ENCODE measurements at regions not wholly inside any gene's neighbourhood (a gene's known extent, or its start where the extent isn't known, plus 50 kb on each side); places are given as distances from the start of the nearest gene placed in this dataset.

DNA sequence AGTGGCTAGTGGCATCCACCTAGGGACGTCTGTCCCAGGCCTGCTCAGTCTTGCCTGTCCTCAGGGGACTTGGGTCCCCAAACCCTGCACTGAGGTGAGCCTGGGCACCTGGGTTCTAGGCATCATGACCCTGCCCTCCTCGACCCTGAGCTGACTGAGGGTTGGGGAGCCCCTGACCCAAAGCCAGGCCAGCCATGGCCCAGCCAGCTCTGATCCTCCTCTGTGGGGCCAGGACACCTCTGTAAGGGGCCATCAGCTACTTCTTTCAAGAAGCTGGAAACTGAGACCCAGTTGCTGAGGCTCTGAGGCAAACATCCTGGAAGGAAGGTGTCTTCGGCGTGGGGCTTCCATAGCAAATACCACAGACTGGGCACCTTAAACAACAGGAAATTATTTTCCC lies 329.3 kb downstream of the QKI start (continued):
- TF ChIP-seq, protein P1, sequence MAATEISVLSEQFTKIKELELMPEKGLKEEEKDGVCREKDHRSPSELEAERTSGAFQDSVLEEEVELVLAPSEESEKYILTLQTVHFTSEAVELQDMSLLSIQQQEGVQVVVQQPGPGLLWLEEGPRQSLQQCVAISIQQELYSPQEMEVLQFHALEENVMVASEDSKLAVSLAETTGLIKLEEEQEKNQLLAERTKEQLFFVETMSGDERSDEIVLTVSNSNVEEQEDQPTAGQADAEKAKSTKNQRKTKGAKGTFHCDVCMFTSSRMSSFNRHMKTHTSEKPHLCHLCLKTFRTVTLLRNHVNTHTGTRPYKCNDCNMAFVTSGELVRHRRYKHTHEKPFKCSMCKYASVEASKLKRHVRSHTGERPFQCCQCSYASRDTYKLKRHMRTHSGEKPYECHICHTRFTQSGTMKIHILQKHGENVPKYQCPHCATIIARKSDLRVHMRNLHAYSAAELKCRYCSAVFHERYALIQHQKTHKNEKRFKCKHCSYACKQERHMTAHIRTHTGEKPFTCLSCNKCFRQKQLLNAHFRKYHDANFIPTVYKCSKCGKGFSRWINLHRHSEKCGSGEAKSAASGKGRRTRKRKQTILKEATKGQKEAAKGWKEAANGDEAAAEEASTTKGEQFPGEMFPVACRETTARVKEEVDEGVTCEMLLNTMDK (IDR thresholded peaks at IDR 0.05; ENCODE audit: borderline replicate concordance, insufficient read depth, low read depth, low read length, poor library complexity, severe bottlenecking): no peak
- TF ChIP-seq, protein P2, sequence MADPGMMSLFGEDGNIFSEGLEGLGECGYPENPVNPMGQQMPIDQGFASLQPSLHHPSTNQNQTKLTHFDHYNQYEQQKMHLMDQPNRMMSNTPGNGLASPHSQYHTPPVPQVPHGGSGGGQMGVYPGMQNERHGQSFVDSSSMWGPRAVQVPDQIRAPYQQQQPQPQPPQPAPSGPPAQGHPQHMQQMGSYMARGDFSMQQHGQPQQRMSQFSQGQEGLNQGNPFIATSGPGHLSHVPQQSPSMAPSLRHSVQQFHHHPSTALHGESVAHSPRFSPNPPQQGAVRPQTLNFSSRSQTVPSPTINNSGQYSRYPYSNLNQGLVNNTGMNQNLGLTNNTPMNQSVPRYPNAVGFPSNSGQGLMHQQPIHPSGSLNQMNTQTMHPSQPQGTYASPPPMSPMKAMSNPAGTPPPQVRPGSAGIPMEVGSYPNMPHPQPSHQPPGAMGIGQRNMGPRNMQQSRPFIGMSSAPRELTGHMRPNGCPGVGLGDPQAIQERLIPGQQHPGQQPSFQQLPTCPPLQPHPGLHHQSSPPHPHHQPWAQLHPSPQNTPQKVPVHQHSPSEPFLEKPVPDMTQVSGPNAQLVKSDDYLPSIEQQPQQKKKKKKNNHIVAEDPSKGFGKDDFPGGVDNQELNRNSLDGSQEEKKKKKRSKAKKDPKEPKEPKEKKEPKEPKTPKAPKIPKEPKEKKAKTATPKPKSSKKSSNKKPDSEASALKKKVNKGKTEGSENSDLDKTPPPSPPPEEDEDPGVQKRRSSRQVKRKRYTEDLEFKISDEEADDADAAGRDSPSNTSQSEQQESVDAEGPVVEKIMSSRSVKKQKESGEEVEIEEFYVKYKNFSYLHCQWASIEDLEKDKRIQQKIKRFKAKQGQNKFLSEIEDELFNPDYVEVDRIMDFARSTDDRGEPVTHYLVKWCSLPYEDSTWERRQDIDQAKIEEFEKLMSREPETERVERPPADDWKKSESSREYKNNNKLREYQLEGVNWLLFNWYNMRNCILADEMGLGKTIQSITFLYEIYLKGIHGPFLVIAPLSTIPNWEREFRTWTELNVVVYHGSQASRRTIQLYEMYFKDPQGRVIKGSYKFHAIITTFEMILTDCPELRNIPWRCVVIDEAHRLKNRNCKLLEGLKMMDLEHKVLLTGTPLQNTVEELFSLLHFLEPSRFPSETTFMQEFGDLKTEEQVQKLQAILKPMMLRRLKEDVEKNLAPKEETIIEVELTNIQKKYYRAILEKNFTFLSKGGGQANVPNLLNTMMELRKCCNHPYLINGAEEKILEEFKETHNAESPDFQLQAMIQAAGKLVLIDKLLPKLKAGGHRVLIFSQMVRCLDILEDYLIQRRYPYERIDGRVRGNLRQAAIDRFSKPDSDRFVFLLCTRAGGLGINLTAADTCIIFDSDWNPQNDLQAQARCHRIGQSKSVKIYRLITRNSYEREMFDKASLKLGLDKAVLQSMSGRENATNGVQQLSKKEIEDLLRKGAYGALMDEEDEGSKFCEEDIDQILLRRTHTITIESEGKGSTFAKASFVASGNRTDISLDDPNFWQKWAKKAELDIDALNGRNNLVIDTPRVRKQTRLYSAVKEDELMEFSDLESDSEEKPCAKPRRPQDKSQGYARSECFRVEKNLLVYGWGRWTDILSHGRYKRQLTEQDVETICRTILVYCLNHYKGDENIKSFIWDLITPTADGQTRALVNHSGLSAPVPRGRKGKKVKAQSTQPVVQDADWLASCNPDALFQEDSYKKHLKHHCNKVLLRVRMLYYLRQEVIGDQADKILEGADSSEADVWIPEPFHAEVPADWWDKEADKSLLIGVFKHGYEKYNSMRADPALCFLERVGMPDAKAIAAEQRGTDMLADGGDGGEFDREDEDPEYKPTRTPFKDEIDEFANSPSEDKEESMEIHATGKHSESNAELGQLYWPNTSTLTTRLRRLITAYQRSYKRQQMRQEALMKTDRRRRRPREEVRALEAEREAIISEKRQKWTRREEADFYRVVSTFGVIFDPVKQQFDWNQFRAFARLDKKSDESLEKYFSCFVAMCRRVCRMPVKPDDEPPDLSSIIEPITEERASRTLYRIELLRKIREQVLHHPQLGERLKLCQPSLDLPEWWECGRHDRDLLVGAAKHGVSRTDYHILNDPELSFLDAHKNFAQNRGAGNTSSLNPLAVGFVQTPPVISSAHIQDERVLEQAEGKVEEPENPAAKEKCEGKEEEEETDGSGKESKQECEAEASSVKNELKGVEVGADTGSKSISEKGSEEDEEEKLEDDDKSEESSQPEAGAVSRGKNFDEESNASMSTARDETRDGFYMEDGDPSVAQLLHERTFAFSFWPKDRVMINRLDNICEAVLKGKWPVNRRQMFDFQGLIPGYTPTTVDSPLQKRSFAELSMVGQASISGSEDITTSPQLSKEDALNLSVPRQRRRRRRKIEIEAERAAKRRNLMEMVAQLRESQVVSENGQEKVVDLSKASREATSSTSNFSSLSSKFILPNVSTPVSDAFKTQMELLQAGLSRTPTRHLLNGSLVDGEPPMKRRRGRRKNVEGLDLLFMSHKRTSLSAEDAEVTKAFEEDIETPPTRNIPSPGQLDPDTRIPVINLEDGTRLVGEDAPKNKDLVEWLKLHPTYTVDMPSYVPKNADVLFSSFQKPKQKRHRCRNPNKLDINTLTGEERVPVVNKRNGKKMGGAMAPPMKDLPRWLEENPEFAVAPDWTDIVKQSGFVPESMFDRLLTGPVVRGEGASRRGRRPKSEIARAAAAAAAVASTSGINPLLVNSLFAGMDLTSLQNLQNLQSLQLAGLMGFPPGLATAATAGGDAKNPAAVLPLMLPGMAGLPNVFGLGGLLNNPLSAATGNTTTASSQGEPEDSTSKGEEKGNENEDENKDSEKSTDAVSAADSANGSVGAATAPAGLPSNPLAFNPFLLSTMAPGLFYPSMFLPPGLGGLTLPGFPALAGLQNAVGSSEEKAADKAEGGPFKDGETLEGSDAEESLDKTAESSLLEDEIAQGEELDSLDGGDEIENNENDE (IDR thresholded peaks at IDR 0.05; ENCODE audit: low read depth, low read length): no peak
- TF ChIP-seq, protein P3, sequence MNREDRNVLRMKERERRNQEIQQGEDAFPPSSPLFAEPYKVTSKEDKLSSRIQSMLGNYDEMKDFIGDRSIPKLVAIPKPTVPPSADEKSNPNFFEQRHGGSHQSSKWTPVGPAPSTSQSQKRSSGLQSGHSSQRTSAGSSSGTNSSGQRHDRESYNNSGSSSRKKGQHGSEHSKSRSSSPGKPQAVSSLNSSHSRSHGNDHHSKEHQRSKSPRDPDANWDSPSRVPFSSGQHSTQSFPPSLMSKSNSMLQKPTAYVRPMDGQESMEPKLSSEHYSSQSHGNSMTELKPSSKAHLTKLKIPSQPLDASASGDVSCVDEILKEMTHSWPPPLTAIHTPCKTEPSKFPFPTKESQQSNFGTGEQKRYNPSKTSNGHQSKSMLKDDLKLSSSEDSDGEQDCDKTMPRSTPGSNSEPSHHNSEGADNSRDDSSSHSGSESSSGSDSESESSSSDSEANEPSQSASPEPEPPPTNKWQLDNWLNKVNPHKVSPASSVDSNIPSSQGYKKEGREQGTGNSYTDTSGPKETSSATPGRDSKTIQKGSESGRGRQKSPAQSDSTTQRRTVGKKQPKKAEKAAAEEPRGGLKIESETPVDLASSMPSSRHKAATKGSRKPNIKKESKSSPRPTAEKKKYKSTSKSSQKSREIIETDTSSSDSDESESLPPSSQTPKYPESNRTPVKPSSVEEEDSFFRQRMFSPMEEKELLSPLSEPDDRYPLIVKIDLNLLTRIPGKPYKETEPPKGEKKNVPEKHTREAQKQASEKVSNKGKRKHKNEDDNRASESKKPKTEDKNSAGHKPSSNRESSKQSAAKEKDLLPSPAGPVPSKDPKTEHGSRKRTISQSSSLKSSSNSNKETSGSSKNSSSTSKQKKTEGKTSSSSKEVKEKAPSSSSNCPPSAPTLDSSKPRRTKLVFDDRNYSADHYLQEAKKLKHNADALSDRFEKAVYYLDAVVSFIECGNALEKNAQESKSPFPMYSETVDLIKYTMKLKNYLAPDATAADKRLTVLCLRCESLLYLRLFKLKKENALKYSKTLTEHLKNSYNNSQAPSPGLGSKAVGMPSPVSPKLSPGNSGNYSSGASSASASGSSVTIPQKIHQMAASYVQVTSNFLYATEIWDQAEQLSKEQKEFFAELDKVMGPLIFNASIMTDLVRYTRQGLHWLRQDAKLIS (CRISPR knock-in tag; IDR thresholded peaks at IDR 0.05): no peak
- TF ChIP-seq HDAC1 (IDR thresholded peaks at IDR 0.05): no peak
- TF ChIP-seq, protein P4, sequence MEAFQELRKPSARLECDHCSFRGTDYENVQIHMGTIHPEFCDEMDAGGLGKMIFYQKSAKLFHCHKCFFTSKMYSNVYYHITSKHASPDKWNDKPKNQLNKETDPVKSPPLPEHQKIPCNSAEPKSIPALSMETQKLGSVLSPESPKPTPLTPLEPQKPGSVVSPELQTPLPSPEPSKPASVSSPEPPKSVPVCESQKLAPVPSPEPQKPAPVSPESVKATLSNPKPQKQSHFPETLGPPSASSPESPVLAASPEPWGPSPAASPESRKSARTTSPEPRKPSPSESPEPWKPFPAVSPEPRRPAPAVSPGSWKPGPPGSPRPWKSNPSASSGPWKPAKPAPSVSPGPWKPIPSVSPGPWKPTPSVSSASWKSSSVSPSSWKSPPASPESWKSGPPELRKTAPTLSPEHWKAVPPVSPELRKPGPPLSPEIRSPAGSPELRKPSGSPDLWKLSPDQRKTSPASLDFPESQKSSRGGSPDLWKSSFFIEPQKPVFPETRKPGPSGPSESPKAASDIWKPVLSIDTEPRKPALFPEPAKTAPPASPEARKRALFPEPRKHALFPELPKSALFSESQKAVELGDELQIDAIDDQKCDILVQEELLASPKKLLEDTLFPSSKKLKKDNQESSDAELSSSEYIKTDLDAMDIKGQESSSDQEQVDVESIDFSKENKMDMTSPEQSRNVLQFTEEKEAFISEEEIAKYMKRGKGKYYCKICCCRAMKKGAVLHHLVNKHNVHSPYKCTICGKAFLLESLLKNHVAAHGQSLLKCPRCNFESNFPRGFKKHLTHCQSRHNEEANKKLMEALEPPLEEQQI (IDR thresholded peaks at IDR 0.05): no peak
- TF ChIP-seq DMBX1 (CRISPR knock-in tag; IDR thresholded peaks at IDR 0.05; ENCODE audit: borderline replicate concordance): no peak

All from K562 (cell line).